ENCODE measurements at regions not wholly inside any gene's neighbourhood (a gene's known extent, or its start where the extent isn't known, plus 50 kb on each side); places are given as distances from the start of the nearest gene placed in this dataset.

- TF ChIP-seq EP300 (IDR thresholded peaks at IDR 0.05; ENCODE audit: low read depth) (no peak), CTCF (IDR thresholded peaks at IDR 0.05) (no peak), POLR2A (IDR thresholded peaks at IDR 0.05) (no peak), POLR2AphosphoS5 (IDR thresholded peaks at IDR 0.05) (no peak)
These were observed 64.7 kb upstream of the HABP2 start for GRCh38 chr10:113488186-113488585.
